KMS-11 (cell line): ENCODE measurements at regions not wholly inside any gene's neighbourhood (a gene's known extent, or its start where the extent isn't known, plus 50 kb on each side); places are given as distances from the start of the nearest gene placed in this dataset.

Experiments used
- H2AFZ ChIP-seq: fragments of 200-600 bp; sonication (generic); 2 replicates; pipeline ENCODE4 v1.6.1; 2016; ENCODE audit warnings: antibody characterized with exemption, mixed run types, low read depth
- H3K27ac ChIP-seq: fragments of 200-600 bp; sonication (generic); 2 replicates; pipeline ENCODE4 v1.6.1; 2016; ENCODE audit warnings: mild to moderate bottlenecking, mixed run types
- H3K27me3 ChIP-seq: fragments of 200-600 bp; sonication (generic); 2 replicates; pipeline ENCODE4 v1.6.1; 2017; ENCODE audit warnings: mild to moderate bottlenecking, low read depth, mixed run types, moderate library complexity; ENCODE audit not compliant: insufficient read depth
- H3K36me3 ChIP-seq: fragments of 200-600 bp; sonication (generic); 2 replicates; pipeline ENCODE4 v1.6.1; 2017; ENCODE audit warnings: mild to moderate bottlenecking, mixed run types; ENCODE audit not compliant: insufficient read depth
- H3K4me1 ChIP-seq: fragments of 200-600 bp; sonication (generic); 2 replicates; pipeline ENCODE4 v1.6.1; 2016; ENCODE audit warnings: mild to moderate bottlenecking, low read depth, mixed run types; ENCODE audit not compliant: poor library complexity, severe bottlenecking
- H3K4me2 ChIP-seq: fragments of 200-600 bp; sonication (generic); 2 replicates; pipeline ENCODE4 v1.7.0; 2016; ENCODE audit warnings: mild to moderate bottlenecking, mixed run types
- H3K4me3 ChIP-seq: fragments of 200-600 bp; sonication (generic); IDR thresholded peaks from 2 replicates; pipeline ENCODE4 v1.6.1; 2017; ENCODE audit warnings: low read depth, low read length, mixed read lengths; ENCODE audit not compliant: insufficient read depth
- H3K79me2 ChIP-seq: fragments of 200-600 bp; sonication (generic); 2 replicates; pipeline ENCODE4 v1.6.1; 2016; ENCODE audit warnings: low read depth, mixed run types; ENCODE audit not compliant: insufficient read depth
- H3K9ac ChIP-seq: fragments of 200-600 bp; sonication (generic); 2 replicates; pipeline ENCODE4 v1.6.1; 2016; ENCODE audit warnings: mild to moderate bottlenecking, mixed run types
- H4K20me1 ChIP-seq: fragments of 200-600 bp; sonication (generic); 2 replicates; pipeline ENCODE4 v1.6.1; 2016; ENCODE audit warnings: mild to moderate bottlenecking, mixed run types; ENCODE audit not compliant: insufficient read depth
- TF ChIP-seq, protein P1 (sequence below): fragments of 200-600 bp; sonication (generic); conservative IDR thresholded peaks from 2 replicates; pipeline ENCODE4 v1.6.1; 2017; ENCODE audit warnings: low read depth, mild to moderate bottlenecking, antibody characterized with exemption, low read length, moderate library complexity, mixed read lengths

GRCh38 chr2:236647621-236648020, 78.0 kb downstream of the ACKR3 start:
- TF ChIP-seq, protein P1, sequence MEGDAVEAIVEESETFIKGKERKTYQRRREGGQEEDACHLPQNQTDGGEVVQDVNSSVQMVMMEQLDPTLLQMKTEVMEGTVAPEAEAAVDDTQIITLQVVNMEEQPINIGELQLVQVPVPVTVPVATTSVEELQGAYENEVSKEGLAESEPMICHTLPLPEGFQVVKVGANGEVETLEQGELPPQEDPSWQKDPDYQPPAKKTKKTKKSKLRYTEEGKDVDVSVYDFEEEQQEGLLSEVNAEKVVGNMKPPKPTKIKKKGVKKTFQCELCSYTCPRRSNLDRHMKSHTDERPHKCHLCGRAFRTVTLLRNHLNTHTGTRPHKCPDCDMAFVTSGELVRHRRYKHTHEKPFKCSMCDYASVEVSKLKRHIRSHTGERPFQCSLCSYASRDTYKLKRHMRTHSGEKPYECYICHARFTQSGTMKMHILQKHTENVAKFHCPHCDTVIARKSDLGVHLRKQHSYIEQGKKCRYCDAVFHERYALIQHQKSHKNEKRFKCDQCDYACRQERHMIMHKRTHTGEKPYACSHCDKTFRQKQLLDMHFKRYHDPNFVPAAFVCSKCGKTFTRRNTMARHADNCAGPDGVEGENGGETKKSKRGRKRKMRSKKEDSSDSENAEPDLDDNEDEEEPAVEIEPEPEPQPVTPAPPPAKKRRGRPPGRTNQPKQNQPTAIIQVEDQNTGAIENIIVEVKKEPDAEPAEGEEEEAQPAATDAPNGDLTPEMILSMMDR, result no peak
- H3K27me3 ChIP-seq, result no peaks in the 10 kb centered on the region
- no peak overlapping the region for H2AFZ ChIP-seq
- no peaks in the 10 kb centered on the region for H3K36me3 ChIP-seq
- H3K4me1 ChIP-seq, result no peaks in the 10 kb centered on the region
- H3K4me2 ChIP-seq, result no peak overlapping the region
- no peaks in the 10 kb centered on the region for H4K20me1 ChIP-seq
- H3K27ac ChIP-seq, result no peak overlapping the region
- H3K79me2 ChIP-seq, result no peaks in the 10 kb centered on the region
- no peak overlapping the region for H3K4me3 ChIP-seq
- H3K9ac ChIP-seq, result no peak overlapping the region

GRCh38 chr2:236653863-236654262, 84.2 kb downstream of the ACKR3 start:
- no peaks in the 10 kb centered on the region for H3K4me1 ChIP-seq
- no peaks in the 10 kb centered on the region for H4K20me1 ChIP-seq
- TF ChIP-seq, protein P1, result no peak
- no peaks in the 10 kb centered on the region for H3K36me3 ChIP-seq
- no peak overlapping the region for H3K4me2 ChIP-seq
- H3K27ac ChIP-seq, result no peak overlapping the region
- H3K4me3 ChIP-seq, result no peak overlapping the region
- no peaks in the 10 kb centered on the region for H3K27me3 ChIP-seq
- H3K79me2 ChIP-seq, result no peaks in the 10 kb centered on the region
- no peak overlapping the region for H3K9ac ChIP-seq
- no peak overlapping the region for H2AFZ ChIP-seq

DNA sequence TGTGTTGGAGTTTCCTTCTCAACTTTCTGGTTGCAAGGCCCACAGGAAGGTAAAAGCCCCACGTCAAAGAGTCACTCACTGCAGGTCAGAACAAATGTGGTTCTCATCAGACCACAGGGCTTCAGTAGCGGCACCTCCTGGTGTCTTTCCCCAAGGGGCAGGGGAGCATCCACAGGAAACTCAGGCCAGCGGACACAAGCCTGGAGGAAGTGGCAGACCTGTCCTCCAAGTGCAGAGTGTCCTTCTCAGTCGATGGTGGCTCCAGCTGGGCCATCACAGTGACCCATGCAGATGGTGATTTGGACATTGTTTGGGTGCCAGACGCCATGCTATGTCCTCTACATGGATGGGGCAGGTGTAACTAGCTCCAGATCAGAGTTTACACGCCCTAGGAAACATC, 84.9 kb downstream of the ACKR3 start:
- no peak overlapping the region for H3K4me3 ChIP-seq
- H3K27ac ChIP-seq, result no peak overlapping the region
- H2AFZ ChIP-seq, result no peak overlapping the region
- no peaks in the 10 kb centered on the region for H3K36me3 ChIP-seq
- no peaks in the 10 kb centered on the region for H3K79me2 ChIP-seq
- no peaks in the 10 kb centered on the region for H3K27me3 ChIP-seq
- no peaks in the 10 kb centered on the region for H3K4me1 ChIP-seq
- H3K4me2 ChIP-seq, result no peak overlapping the region
- H3K9ac ChIP-seq, result no peak overlapping the region
- TF ChIP-seq, protein P1, result no peak
- H4K20me1 ChIP-seq, result no peaks in the 10 kb centered on the region

DNA sequence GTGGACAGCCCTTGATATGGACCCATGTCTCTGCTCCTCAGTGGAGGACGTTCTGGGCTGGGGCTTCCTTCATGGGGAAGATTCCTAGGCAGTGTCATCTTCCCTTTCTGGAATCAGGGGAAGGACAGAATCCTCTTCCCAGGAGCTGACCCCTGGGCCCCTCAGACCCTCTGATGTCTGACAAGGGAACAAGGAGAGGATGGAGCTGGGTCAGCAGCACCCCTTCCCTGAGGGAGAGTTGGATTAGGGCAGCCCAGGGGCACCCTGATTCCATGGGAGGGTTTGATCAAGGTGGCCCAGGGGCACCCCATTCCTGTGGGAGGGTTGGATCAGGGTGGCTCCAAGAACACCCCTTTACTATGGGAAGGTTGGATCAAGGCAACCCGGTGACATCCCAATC, 86.5 kb downstream of the ACKR3 start:
- Histone ChIP-seq H3K9ac (no peak overlapping the region), H3K27ac (no peak overlapping the region), H3K36me3 (no peaks in the 10 kb centered on the region), H3K27me3 (no peaks in the 10 kb centered on the region), H3K4me2 (no peak overlapping the region), H3K4me3 (no peak overlapping the region), H2AFZ (no peak overlapping the region), H3K79me2 (no peaks in the 10 kb centered on the region), H3K4me1 (no peaks in the 10 kb centered on the region), H4K20me1 (no peaks in the 10 kb centered on the region)
- TF ChIP-seq, protein P1, result no peak
